Cerebellar cortex (tissue), 1 donor: ENCODE measurements at regions not wholly inside any gene's neighbourhood (a gene's known extent, or its start where the extent isn't known, plus 50 kb on each side); places are given as distances from the start of the nearest gene placed in this dataset.
A peak's percentile ranks its signal among the peaks of the same experiment; 100 is the strongest.

ENCODE experiments used
- DNase-seq: peaks from one replicate; pipeline ENCODE4 v3.0.0-alpha.2; 2015; ENCODE audit warnings: low spot score

DNA sequence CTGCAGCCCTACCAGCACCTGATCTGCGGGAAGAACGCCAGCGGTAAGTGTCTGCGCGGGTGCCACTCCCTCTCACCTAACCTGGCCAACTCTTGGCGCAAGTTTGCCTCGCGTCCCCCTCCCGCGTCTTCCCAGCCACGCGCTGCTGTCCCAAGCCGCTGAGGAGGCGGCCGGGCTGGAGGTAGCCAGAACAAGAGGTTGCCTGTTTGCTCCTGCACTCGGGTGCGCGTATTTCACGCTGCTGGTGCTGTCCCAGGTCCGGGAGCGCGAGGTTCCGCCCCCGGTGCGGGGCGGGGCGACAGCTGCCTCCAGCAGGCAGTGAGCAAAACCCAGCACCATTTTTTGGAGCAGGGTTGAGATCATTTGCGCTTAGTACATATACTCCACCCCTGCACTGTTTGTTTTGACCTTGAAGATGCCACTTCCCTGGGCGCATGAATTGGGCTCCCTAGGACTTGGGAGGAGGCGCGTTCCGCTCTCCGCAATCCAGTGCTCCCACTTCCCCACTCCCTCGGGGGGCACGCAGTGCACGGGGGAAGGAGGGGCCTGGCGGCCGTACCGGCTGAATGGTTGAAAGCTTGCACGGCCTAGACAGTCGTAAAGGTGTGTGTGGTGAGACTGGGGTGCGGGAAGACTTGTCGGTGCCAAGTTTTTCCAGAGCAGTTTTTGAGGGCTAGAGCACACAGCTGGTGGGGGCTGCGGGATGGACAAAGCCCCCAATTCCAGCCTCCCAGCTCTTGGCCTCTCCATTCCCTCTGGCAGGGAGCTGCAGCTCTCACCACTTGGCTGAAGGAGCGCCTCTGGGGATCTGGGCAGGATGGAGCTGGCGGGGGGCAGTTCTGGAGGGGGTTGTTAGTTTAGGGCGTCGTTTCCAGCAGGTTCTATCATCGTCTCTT is 226.9 kb upstream of the CRY1 start:
- DNase-seq = peak; percentile 30

DNA sequence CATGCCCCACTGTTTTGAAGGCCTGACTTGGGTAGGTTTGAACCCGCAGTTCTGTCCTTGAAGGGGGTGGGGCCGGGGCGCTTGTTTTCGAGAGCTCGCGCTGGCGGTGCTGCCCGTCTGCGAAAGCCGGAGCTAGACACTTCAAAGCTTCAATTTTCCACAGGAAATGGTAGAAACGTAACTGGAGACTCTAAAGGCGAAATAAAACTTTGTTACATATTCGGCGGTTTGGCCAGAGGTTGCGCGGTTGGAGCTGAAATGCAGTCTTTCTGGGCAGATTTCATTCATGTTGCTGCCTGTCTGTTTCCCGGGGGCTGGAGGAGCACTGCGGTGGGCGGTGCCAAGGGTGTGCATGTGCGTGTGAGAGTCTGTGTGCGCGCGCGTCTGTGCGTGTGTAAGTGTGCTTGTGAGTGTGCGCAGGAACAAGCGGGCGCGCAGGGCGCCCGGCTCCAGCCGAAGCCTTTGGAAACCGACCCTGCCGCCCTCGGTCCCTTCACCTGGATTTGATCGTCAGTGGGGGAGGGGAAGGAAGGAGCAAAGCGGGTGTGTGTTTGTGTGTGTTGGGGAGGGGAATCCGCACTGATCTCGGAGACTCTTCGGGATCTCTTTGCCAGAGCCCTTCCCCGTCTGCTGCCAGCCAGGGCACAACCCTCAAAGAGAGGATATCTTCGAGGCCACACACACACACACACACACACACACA is 227.7 kb upstream of the CRY1 start:
- peak; percentile 16 for DNase-seq

DNA sequence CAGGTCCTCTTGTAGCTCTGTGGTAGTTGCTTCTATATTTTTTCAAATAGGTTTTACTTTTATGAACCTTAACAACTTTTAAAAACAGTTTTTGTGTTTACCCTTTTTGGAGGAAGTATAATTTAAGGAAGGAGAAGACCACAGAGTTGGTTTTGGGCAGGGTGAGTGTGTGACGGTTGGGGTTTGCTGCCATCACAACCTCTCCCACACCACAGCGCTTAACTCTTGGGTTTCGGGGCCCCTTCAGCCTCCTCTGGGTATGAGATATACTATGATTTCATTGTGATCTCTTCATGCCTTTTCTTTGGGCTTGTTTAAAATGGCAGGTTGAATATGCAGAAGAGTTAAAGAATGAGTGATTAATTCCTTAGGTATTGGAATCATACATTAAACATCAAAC is 228.7 kb upstream of the CRY1 start:
- no peak for DNase-seq

DNA sequence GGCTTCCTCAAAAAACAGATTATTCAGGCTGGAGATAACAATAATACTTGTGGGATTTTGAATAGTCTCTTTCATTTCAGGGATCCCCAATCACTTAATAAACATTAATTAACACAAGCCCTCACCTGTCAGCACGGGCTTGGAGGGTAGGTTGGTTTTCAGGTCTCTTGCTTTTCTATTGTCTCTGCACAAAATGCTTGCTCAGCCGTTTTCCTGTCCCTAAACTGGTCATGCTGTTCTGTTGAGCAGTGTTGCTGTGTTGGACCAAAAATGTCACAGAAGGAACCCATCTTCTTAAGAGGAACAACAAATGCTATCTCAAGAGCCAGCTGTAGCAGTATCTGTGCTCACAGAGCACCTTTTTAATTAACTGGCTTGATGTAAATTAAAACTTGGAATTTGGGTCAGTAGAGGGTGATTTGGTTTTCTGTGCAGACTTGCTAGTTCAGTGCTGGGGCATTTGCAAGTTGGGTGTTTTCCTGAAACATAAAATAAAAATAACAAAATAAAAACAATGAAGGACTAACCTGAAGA is 231.8 kb upstream of the CRY1 start:
- no peak for DNase-seq

DNA sequence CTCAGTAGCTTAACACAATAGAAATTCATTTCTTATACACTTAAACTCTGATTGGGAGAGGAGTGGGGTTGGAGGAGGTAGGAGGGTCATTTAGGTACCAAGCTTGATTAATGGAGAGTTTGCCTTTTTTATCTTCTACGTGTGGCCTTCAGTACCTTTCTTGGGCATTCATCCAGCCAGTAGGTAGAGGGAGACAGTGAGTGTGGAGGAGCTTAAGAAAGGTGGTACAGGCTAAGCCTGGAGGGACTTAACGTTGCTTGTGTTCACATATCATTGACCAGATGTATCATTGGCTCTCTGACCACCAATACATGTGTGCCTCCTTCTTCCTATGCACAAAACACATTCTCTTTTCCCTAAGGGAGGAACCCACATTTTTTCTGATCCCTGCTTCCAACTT is 232.9 kb upstream of the CRY1 start:
- peak; percentile 8 for DNase-seq

DNA sequence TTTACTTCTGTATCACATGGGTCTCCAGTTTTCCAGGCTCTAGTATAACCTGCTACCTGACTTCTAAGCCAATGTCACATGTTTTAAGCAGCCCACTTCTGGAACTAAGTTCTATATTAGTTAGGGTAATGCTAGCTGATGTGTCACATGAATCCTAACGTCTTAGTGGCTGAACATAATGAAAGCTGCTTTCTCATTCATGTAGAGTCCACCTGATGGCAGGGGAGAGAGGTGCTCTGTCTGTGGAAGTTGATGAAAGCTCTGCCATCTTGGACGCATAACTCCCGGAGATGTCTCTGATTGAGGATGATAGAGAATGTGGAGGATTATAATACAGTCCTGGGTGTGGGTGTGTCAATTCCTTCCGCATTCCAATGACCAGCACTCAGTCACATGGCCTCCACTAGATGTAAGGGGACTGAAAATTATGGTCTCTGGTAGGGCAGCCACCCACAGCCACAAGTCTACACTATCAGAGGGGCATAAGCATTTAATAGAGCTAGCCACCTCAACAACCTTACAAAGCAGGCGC is 234.4 kb upstream of the CRY1 start:
- DNase-seq = no peak

DNA sequence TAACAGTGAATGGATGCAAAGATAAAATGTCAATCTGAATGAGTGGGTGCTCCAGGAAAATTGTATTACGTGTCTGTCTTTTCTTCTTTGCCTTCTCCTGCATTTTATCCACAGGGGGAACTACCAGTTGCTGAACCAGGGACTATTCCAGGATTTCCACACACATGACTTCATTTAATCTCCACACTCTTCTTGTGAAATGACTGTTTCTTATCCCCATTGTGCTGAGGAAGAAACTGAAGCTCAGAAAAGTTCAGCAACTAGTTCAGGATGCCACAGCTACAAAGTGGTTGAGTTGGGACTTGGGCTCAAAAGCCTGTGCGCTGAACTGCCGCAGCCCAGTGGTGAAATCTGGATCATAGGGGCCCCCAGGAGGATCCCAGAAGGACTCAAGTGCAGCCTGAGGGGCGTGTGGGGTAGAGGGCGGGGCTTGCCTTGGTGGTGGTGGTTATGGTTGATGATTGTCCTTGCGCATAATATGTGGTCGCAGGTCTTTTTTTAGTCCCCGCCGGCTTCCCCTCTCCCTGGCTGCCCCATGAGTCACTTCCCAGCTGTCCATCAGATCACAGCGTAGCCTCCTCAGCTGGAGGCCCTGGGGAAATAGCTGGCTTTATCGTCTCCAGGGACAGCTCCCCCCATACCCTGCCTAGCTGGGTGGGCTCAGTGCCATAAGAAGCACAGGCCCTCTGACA is 235.2 kb upstream of the CRY1 start:
- no peak for DNase-seq

DNA sequence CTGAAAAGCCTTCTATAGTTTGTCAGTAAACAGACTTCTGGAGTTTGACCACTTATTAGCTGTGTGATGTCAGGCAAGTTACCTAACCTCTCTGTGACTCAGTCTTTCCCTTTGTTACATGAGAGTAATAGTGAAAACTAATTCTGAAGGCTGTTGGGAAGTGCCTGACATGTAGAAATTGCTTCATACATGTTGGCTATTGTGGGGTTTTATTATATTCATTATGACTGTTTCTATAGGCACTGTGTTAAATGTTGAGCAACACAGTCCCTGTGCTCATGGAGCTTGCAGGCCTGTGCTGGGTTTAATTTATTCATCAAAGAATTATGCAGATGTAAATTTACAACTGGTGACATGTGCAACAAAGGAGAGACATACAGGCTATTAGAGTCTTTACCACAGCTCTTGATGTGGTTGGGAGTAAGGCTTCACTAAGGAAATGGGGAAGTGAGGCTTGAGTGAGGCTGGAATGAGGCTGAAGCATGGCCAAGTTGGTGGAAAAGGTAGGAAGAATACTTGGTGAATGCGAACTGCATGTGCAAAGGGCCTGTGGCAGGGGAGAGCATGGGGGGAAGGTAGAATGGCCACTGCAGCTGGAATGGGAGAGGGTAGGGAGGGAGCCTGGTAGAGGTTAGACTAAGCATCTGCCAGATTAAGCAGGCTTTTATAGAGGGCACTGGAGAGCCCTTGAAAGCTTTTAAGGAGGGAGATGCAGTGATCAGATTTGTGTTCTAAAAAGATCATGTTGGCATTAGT is 236.4 kb upstream of the CRY1 start:
- no peak for DNase-seq

DNA sequence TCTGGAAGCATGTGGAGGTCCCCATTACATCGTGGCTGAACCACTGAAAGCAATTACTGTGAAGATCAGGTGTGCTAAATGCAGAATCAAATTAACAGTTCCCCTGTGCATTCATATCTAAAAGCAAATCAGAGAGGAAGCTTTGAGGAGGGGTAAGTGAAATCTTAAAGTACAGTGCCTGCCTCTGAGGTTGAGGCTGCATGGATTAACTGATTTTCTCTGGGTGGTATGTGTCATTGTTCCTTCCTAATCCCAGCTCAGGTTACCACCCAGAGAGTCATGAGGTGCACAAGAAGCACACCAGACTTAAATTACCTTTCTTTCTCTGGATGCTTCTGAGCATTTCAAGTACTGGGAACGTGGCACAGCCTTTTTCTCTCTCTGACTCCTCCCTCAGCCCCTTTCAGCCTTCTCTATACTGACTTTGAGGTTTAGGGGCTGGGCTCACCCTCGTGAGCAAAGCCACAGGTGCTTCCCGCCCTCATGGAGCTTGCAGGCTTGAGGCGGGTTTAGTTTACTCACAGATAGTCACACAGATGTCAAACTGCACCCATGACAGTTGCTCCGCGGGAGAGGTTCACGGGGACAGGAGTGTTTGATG is 237.6 kb upstream of the CRY1 start:
- DNase-seq = no peak

DNA sequence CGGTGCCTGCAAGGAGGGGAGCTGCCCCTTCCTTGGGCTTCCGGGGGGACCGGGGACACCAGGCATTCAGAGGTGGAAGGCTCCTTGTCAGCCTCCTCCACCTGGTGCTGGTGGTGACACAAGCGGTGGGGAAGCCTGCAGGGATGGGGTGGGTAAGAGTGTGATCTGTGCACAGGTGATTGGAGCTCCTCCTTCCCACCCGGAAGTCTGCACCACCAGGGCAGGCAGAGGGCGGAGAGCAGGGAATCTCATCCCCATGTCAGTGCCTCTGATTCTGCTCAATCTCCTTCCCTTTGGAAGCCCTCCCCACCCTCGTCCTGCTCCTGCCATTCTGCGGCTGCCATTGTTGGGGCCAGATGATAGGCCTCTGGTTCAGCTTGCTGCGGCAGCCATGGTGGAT is 238.1 kb upstream of the CRY1 start:
- DNase-seq = no peak

DNA sequence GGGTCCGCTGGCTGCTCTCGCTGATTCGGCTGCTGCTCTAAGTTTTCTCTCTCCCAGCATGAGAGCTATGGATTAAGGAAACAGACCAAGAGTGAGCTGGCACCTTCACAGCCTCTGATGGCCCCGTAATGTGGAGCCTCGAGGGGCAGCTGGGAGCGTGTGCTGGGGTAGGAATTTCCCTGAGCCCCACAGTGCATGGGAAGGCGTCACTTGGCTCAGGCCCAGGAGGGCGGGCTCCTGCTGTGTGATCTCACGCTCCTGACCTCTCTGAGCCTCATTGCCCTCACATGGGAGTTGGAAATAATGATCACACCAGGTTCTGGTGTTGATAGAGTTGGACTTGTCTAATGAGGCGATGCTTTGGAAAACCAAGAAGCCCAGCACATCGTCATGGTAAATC is 238.6 kb upstream of the CRY1 start:
- no peak for DNase-seq

DNA sequence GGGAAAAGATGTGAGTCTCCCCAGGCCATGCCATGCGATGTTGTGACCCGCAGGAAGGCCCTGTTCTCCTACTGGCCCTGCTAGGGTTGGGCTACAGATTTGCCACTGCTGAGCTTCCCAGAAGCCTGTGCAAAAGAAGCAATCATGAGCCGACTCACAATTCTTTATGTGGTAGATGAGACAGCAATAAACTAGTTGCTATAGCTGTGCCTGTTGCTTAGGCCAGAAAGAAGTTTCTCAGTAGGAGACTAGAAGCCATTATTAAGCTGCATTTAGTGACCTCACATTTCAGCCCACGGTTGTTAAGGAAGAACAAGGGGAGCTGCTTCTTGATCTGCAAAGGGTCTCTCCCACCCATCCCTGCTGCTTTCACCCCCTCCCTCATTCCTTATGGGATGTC is 239.4 kb upstream of the CRY1 start:
- no peak for DNase-seq

DNA sequence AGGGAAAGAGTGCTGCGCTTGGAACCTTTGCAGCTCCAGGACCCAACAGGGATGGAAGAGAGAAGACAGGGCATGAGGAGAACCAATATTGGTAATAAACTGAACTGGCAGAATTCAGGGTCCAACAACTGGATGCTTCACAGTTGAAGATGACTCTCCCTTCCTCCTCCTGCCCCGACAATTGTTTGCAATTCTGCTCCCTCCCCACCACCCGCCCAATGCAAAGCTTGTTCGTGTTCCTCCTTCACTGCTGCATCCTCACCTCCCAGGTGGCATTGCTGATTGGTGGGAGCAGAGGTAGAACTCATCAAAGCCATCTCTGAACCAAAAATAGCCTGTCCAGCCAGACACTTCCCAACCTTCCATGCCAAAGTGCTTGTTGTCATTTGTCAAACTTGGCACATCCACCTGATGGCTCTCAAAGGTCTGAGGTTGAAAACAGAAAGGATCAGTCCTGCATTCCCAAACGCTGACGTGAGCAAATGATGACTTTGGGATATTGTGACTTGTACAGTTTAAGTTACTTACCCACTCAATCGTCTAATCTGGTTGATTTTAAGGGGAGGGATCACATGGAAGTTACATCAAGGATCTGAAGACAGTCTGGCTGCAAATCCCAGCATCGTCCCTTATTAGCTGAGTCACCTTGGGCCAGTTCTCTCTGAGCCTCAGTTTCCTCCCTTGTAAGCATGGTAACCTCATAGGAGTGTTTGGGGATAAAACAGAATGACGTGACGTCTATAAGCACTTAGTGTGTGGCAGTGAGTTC is 242.6 kb upstream of the CRY1 start:
- no peak for DNase-seq

DNA sequence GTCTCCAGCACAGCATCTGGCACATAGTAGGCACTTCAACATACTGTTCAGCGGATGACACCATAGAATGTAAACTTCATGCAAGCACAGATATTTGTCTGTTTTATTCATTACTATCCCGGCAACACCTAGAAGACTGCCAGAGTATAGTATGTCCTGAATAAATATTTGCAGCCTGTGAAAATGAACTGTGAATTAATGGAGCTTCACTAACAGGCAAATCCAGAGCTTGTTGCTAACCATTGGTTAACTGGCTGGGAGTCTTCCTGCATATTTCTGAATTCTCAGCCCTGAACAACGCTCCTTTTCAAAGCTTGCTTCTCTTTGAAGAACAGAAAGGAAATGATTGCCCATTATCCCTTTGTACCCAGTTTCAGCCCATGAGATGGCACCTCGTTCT is 243.3 kb upstream of the CRY1 start:
- DNase-seq = no peak

DNA sequence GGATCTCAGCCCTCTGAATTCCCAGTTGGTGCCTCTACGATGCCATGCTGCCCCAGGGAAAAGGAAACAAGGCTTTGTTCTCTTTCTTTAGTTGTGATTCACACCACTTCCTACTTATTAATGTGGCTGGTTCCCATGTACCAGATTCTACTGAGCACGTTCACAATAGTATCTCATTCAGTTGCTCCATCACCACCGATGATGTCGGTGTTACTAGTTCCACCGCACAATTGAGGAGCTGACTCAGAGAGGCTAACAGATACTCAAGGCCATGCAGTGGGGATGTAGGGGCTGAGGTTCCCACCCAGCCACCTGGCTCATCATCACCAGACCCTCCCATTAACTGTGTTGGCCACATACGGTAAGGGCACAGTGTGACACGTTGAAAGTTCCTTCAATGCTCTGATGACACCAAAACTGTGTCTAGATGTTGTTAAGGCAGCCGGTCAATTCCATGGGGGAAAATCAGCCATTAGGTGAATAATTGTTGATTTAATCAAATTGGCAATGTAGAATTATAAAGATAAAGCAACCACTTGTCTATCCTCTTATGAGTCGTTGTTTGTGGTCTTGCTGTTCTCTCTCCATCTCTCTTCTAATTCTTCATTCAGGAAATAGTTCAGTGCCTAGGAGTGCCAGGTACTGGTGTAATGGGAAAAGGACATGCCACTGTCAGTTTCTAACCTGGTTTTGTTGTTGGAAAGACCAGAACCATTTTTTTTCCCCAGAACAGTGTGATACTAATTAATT is 244.2 kb upstream of the CRY1 start:
- DNase-seq = no peak

DNA sequence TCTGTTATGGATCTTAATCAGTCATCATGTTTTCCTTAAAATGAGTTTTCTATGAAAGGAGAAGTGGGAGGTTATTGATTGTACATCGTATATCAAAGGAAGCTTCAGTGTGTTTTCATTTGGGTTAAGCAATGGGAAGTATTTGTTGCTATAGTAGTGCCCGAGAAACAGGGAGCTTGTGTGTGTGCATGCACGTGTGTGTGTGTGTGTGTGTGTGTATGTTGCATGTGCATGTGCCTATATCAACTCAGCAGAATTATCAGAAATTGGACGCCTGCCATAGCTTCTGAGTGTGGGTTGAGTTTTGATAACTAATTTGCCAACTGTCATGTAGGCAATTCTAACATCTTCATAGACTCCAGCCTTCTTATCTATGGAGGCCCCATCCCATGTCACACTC is 246.1 kb upstream of the CRY1 start:
- no peak for DNase-seq

DNA sequence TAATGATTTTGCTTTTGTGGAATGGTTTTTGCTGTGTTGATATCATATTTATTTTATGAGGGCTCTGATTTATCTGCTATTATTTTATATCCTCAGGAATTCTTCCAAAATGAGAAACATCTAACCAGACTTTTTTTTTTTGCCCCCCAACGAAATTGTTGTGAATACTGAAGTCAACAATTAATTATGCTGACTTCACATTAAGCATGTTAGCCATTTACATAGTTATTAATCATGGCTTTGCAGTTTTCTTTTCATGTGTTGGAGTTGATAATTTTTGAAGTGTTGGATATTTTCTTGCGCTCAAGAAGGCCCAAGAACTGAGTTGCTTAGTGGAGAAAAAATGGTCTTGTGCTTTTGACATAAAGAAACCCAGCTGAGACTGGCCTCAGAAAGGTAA is 246.6 kb upstream of the CRY1 start:
- DNase-seq = no peak

DNA sequence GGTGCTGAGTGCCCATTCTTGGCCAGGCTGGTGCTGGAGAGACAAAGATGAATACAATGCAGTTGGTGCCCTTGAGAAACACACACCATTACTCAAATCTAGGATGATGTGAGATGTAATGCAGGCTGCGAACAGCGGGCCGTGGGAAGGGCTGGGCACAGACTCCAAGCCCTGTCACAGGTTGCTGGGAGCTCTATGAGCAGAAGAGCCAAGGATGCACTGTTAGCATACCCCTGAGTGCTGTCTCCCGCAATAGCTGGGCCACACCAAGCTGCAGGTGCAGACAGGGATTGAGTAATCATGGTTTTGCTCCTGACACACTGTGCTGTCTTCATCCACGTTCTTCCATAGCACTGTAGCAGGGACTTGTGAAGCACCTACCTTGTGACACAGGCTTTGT is 247.5 kb upstream of the CRY1 start:
- no peak for DNase-seq

DNA sequence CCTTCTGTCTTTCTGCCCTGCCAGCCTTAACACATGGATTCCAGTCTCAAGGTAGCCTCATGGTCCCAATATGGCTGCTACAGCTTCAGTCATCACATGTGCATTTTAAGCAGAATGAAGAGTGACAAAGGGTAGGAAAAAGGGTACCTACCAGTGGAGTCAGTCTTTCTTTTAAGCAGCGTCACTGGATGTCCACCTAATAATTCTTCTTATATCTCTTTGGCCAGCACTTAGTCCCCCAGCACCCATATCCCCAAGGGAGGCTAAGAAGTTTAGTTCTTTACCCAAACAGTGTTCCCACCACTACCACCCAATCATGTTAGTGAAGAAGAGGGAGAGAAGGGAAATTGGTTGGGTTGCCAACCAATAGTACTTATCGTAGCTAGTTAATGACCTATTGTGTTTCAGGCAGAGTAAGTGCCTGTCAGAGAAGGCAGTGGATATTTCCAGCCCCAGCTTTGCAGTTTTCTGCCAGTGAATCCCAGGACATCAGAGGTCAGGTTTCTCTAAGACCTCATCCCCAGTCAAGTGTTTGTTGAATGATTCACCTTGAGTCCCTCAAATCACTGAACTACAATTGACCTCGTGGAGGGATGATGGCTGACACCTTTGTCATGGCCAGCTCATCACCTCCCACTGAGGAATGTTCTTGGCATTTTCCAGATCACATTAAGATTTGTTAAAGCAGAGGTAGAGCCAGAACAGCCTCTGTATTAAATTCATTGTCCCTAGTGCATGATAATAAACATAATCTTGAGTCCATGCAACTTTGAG is 250.9 kb upstream of the CRY1 start:
- no peak for DNase-seq
